ENCODE measurements at regions not wholly inside any gene's neighbourhood (a gene's known extent, or its start where the extent isn't known, plus 50 kb on each side); places are given as distances from the start of the nearest gene placed in this dataset.

DNA sequence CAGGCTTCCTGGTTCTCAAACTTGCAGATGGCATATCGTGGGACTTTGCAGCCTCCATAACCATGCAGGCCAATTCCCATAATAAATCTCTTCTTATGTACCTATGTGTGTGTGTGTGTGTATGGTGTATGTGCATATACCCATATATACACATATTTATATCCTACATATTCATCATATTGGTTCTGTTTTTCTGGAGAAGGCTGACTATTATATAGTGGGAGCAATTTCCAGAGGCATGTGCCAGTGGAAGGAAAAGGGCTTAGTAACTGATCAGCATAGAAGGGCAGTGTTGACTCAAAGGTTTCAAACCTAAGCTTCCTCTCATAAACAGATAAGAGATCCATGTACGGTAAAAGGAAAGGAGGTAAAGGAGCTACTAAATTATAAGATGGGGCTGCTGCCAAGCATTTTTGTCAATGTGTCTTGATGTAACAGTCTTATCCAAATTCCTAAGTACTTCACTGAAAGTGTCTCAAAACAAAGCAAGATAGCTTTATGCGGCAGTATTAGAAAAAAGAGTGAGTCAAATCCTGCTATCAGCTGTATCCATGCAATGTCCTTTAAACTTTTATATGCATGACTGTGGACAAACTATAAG is 432.1 kb downstream of the TBC1D4 start:
- TF ChIP-seq, protein P1, sequence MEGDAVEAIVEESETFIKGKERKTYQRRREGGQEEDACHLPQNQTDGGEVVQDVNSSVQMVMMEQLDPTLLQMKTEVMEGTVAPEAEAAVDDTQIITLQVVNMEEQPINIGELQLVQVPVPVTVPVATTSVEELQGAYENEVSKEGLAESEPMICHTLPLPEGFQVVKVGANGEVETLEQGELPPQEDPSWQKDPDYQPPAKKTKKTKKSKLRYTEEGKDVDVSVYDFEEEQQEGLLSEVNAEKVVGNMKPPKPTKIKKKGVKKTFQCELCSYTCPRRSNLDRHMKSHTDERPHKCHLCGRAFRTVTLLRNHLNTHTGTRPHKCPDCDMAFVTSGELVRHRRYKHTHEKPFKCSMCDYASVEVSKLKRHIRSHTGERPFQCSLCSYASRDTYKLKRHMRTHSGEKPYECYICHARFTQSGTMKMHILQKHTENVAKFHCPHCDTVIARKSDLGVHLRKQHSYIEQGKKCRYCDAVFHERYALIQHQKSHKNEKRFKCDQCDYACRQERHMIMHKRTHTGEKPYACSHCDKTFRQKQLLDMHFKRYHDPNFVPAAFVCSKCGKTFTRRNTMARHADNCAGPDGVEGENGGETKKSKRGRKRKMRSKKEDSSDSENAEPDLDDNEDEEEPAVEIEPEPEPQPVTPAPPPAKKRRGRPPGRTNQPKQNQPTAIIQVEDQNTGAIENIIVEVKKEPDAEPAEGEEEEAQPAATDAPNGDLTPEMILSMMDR (IDR thresholded peaks at IDR 0.05; ENCODE audit: low read depth, low read length, poor library complexity, severe bottlenecking): no peak
- TF ChIP-seq EZH2phosphoT487 (IDR thresholded peaks at IDR 0.05; ENCODE audit: borderline replicate concordance, low read length): no peak
